ENCODE measurements at regions not wholly inside any gene's neighbourhood (a gene's known extent, or its start where the extent isn't known, plus 50 kb on each side); places are given as distances from the start of the nearest gene placed in this dataset.

DNA sequence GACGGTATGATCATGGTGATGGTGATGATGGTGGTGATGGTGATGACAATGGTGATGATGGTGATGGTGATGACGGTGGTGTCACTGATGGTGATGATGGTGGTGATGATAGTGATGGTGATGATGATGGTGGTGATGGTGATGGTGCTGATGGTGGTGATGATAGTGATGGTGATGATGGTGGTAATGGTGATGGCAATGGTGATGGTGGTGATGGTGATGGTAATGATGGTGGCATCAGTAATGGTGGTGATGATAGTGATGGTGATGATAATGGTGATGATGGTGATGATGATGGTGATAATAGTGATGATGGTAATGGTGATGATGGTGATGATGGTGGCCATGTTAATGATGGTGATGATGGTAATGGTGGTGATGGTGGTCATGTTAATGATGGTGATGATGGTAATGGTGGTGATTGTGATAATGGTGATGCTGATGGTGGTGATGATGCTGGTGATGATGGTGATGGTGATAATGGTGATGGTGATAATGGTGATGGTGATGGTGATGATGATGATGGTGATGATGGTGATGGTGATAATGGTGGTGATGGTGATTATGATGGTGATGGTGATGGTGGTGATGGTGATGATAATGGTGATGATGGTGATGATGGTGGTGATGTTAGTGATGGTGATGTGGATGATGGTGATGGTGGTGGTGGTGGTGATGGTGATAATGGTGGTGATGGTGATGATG is 107.2 kb downstream of the C16orf95 start:
- peak in 1 of 2 donors; percentile 7 for DNase-seq
- no peaks in the 10 kb centered on the region for H3K36me3 ChIP-seq
- no peaks in the 10 kb centered on the region for H3K9me3 ChIP-seq
- no peak overlapping the region for H3K4me3 ChIP-seq
- no peak overlapping the region for H3K27ac ChIP-seq
- peaks cover 0 to 18% (median 3%) of the 10 kb centered on the region in 4 donors for H3K4me1 ChIP-seq
- intact Hi-C loops (cut with DNase I; ENCODE audit: low total_unique reads), result no loop called here
- no peaks in the 10 kb centered on the region for H3K27me3 ChIP-seq
- TF ChIP-seq, protein P1, sequence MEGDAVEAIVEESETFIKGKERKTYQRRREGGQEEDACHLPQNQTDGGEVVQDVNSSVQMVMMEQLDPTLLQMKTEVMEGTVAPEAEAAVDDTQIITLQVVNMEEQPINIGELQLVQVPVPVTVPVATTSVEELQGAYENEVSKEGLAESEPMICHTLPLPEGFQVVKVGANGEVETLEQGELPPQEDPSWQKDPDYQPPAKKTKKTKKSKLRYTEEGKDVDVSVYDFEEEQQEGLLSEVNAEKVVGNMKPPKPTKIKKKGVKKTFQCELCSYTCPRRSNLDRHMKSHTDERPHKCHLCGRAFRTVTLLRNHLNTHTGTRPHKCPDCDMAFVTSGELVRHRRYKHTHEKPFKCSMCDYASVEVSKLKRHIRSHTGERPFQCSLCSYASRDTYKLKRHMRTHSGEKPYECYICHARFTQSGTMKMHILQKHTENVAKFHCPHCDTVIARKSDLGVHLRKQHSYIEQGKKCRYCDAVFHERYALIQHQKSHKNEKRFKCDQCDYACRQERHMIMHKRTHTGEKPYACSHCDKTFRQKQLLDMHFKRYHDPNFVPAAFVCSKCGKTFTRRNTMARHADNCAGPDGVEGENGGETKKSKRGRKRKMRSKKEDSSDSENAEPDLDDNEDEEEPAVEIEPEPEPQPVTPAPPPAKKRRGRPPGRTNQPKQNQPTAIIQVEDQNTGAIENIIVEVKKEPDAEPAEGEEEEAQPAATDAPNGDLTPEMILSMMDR (IDR thresholded peaks at IDR 0.05), result no peak

DNA sequence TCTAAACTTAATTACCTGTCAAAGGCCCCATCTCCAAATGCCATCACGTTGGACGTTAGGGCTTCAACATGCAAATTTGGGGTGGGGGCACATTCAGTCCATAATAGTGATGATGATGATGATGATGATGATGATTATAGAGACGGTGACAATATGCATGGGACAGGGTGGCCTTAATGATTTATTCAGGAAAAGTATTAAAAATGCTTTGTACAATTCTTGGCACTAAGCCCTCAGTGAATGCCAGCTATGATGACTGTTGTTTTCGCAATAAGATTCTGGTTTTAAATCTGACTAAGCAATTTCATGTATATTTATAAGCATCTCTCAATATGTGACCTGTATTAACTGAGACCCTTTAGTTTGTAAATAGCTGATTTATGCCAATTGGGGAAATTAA is 106.3 kb downstream of the C16orf95 start:
- Histone ChIP-seq H3K4me3 (no peak overlapping the region), H3K27ac (no peak overlapping the region), H3K27me3 (no peaks in the 10 kb centered on the region), H3K9me3 (no peaks in the 10 kb centered on the region), H3K4me1 (peaks cover 0 to 18% (median 3%) of the 10 kb centered on the region in 4 donors), H3K36me3 (no peaks in the 10 kb centered on the region)
- no peak for DNase-seq
- intact Hi-C loops (cut with DNase I; ENCODE audit: low total_unique reads), result no loop called here
- TF ChIP-seq, protein P1 (IDR thresholded peaks at IDR 0.05), result no peak

DNA sequence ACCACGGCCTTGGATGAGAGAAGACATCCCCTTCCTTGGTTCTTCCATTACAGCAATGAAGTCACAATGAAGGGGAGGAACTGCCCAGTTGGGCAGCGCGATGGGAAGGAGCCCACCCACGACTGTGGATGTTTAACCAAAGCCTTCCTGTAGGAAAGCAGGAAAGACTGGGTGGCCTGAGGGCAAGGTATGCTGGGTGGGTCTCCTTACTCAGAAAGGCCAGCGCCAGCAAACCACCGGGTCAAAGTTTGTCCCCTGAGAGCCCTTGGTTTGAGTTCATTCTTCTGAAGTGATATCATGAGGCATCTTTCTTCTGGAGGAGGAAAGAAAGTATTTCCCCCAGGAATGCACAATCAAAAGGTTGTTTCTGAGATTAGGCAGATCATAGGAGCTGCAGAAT is 105.2 kb downstream of the C16orf95 start:
- Histone ChIP-seq H3K4me3 (no peak overlapping the region), H3K4me1 (peaks cover 0 to 28% (median 3%) of the 10 kb centered on the region in 4 donors), H3K27ac (no peak overlapping the region), H3K36me3 (no peaks in the 10 kb centered on the region), H3K27me3 (no peaks in the 10 kb centered on the region), H3K9me3 (no peaks in the 10 kb centered on the region)
- no peak for DNase-seq
- intact Hi-C loops (cut with DNase I; ENCODE audit: low total_unique reads), result no loop called here
- TF ChIP-seq, protein P1 (IDR thresholded peaks at IDR 0.05), result no peak

DNA sequence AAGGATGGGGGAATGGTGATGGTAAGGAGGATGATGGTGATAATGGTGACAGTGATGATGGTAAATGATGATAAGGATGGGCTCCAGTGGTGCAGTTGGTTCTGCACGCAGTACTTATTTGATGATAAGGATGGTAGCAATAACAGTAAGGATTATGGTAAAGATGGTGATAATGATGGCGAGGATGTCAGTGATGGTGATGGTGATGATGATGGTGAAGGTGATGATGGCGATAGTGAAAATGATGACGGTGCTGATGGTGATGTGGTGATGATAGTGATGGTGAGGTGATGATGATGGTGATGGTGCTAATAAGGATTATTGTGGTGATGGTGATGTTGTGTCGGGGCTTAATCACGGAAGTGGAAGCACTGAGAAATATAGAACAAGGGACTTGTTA is 103.7 kb downstream of the C16orf95 start:
- no peaks in the 10 kb centered on the region for H3K9me3 ChIP-seq
- no peaks in the 10 kb centered on the region for H3K27me3 ChIP-seq
- no peak overlapping the region for H3K27ac ChIP-seq
- no peaks in the 10 kb centered on the region for H3K36me3 ChIP-seq
- TF ChIP-seq, protein P1 (IDR thresholded peaks at IDR 0.05), result no peak
- H3K4me3 ChIP-seq, result no peak overlapping the region
- intact Hi-C loops (cut with DNase I; ENCODE audit: low total_unique reads), result no loop called here
- no peak for DNase-seq
- peaks cover 0 to 19% (median 1%) of the 10 kb centered on the region in 4 donors for H3K4me1 ChIP-seq

DNA sequence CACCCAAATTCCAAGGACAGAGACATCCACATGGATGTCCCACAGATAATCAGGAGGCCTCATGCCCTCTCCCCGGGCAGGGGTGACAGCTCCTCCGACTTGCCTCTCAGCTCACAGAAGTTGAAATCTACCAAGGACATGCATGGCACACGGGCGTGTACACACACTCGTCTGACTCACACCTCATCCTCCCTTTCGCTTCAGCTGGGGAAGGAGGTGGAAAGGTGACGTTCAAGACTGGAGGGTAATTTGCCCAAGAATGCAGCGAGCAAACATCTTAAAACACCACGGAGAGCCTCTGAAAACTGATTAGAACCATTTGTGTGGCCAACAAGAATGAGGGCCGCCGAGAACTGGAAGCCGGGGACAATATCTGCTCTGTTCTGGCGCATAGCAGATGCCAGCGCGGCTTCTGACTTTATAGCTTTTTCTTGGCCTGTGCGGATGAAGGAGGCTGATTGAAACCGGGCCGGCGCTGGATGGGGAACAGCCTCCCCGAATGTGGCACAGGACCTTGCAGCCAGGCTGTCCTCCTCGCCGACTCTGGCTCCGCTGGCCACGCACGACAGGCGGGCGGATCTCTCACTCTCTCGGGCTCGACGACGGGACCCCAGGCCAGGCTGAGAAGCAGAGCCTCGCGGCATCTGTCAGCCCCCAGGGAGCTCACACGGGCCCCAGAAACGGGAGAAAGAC is 100.9 kb downstream of the C16orf95 start:
- TF ChIP-seq, protein P1 (IDR thresholded peaks at IDR 0.05), result no peak
- DNase-seq, result peak in 1 of 2 donors; percentile 48
- Histone ChIP-seq H3K4me3 (peak overlapping the region; percentile 40 to 44), H3K27ac (peak overlapping the region; percentile 48 to 72), H3K9me3 (no peaks in the 10 kb centered on the region), H3K4me1 (peaks cover 0 to 16% (median 1%) of the 10 kb centered on the region in 4 donors), H3K36me3 (no peaks in the 10 kb centered on the region), H3K27me3 (no peaks in the 10 kb centered on the region)
- intact Hi-C loops (cut with DNase I; ENCODE audit: low total_unique reads), result no loop called here
